Lung (tissue), 11 donors: ENCODE measurements at regions not wholly inside any gene's neighbourhood (a gene's known extent, or its start where the extent isn't known, plus 50 kb on each side); places are given as distances from the start of the nearest gene placed in this dataset.

Experiments used
- ATAC-seq: fragments of 200-7000 bp; cut with Tn5 transposase; one replicate; pipeline ENCODE4 v1.9.1; 2020; ENCODE audit warnings: moderate number of reproducible peaks; ENCODE audit not compliant: insufficient read depth, low FRiP score
- DNase-seq, 3 donors: peaks; one replicate each; pipeline ENCODE4 v3.0.0-alpha.2; 2013 to 2017
- H3K27ac ChIP-seq, 2 donors: one replicate each; pipeline ENCODE4 v1.5.1; 2013; ENCODE audit warnings: mild to moderate bottlenecking in 2 of 2, moderate library complexity in 2 of 2, control low read depth in 1 of 2, inconsistent platforms in 1 of 2, low read depth in 1 of 2, low read length in 1 of 2
- H3K27me3 ChIP-seq, 3 donors: one replicate each; pipeline ENCODE4 v1.5.1; 2013; ENCODE audit warnings: low read length in 2 of 3; ENCODE audit not compliant: control insufficient read depth in 3 of 3, insufficient read depth in 3 of 3
- H3K36me3 ChIP-seq, 4 donors: one replicate each; pipeline ENCODE4 v1.5.1; 2013; ENCODE audit warnings: low read length in 4 of 4, mild to moderate bottlenecking in 1 of 4, moderate library complexity in 1 of 4; ENCODE audit not compliant: control insufficient read depth in 4 of 4, insufficient read depth in 4 of 4
- H3K4me1 ChIP-seq, 5 donors: one replicate each; pipeline ENCODE4 v1.5.1; 2013; ENCODE audit warnings: low read length in 5 of 5, mild to moderate bottlenecking in 2 of 5, moderate library complexity in 1 of 5; ENCODE audit not compliant: control insufficient read depth in 5 of 5, insufficient read depth in 5 of 5
- H3K4me3 ChIP-seq: one replicate; pipeline ENCODE4 v1.5.1; 2013; ENCODE audit warnings: mild to moderate bottlenecking, control low read depth, moderate library complexity
- H3K9ac ChIP-seq, 2 donors: one replicate each; pipeline ENCODE4 v1.5.1; 2013; ENCODE audit warnings: low read length in 2 of 2, control low read depth in 1 of 2; ENCODE audit not compliant: insufficient read depth in 1 of 2
- H3K9me3 ChIP-seq, 4 donors: one replicate each; pipeline ENCODE4 v1.5.1; 2013; ENCODE audit warnings: low read length in 3 of 4, mild to moderate bottlenecking in 1 of 4, moderate library complexity in 1 of 4; ENCODE audit not compliant: control insufficient read depth in 4 of 4, insufficient read depth in 3 of 4
- WGBS, 2 donors: extraction: QIAGEN DNeasy Blood & Tissue Kit; methylation state at CpG; one replicate each; pipeline ENCODE4 v1.1.7; 2013; 5-methylcytosine and 5-hydroxymethylcytosine counted together
- TF ChIP-seq, protein P1 (sequence below): IDR thresholded peaks from 2 replicates; pipeline ENCODE4 v1.5.1; 2012; ENCODE audit warnings: mild to moderate bottlenecking; ENCODE audit errors: control extremely low read depth, extremely low read depth
- donor health status: control.
- donor health status: control.
- donor health status: Bipolar disorder and iron deficiency.
- donor health status: healthy.
- donor health status: DM: yes; HTN: yes; CAD: no.

DNA sequence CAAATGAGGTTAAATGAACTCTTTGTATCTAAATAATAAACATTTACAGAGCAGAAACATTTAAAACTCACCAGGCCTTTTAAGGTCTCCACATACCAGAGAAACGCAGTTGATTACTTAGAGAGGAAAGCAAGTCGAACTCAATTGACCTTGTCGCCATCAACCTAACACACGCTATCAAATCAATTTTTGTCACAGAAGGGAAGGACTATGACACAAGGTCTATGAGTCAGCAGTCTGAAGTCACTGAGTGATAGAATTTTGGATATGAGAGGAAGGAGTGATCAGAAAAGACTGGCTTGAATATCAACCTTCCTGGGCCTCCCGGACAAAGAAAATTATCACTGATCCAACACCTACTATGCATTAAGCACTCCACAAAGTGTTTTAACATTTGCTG lies 514.4 kb upstream of the ZNF385D start:
- H3K9me3 ChIP-seq: no peaks in the 10 kb centered on the region
- DNase-seq (peak in 1 of 3 donors; percentile 18), ATAC-seq (no peak)
- no peak overlapping the region for H3K27ac ChIP-seq
- H3K9ac ChIP-seq: no peak overlapping the region
- 76 to 80% methylated on average over 5 of the region's 5 CpGs for WGBS, 2 donors
- no peak overlapping the region for H3K4me3 ChIP-seq
- H3K36me3 ChIP-seq: no peaks in the 10 kb centered on the region
- H3K27me3 ChIP-seq: no peaks in the 10 kb centered on the region
- peaks cover 0 to 30% (median 6%) of the 10 kb centered on the region in 5 donors for H3K4me1 ChIP-seq
- TF ChIP-seq, protein P1, sequence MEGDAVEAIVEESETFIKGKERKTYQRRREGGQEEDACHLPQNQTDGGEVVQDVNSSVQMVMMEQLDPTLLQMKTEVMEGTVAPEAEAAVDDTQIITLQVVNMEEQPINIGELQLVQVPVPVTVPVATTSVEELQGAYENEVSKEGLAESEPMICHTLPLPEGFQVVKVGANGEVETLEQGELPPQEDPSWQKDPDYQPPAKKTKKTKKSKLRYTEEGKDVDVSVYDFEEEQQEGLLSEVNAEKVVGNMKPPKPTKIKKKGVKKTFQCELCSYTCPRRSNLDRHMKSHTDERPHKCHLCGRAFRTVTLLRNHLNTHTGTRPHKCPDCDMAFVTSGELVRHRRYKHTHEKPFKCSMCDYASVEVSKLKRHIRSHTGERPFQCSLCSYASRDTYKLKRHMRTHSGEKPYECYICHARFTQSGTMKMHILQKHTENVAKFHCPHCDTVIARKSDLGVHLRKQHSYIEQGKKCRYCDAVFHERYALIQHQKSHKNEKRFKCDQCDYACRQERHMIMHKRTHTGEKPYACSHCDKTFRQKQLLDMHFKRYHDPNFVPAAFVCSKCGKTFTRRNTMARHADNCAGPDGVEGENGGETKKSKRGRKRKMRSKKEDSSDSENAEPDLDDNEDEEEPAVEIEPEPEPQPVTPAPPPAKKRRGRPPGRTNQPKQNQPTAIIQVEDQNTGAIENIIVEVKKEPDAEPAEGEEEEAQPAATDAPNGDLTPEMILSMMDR: no peak

- TF ChIP-seq, protein P1: no peak
- DNase-seq: peak; percentile 70 to 93 (median 80)
- H3K4me3 ChIP-seq: no peak overlapping the region
- H3K27me3 ChIP-seq: no peaks in the 10 kb centered on the region
- no peak overlapping the region for H3K9ac ChIP-seq
- H3K9me3 ChIP-seq: no peaks in the 10 kb centered on the region
- ATAC-seq: no peak
- H3K36me3 ChIP-seq: no peaks in the 10 kb centered on the region
- peaks cover 0 to 13% (median 0%) of the 10 kb centered on the region in 5 donors for H3K4me1 ChIP-seq
- WGBS, 2 donors: 43 to 72% methylated on average over 2 of the region's 2 CpGs
- H3K27ac ChIP-seq: no peak overlapping the region
Measured at GRCh38 chr3:22269831-22270230, 518.8 kb upstream of the ZNF385D start.

DNA sequence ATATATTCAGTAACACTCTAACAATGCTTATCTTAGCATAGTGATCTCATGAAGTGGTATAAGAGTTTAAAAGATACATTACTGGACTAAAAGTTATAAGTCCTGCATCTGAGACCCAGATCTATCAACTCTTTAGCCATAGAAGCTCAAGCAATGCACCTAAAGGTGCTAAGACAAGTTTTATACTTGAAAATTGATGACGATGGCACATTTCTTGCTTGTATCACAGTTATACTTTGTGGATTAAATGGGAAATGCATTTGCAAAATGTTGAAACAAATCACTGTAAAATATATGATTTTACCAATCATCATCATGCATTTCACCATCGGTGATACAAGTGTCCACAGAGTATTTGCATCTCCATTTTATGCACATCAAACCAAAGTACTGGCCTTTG lies 525.3 kb upstream of the ZNF385D start:
- Histone ChIP-seq H3K9me3 (peaks cover 0 to 3% (median 0%) of the 10 kb centered on the region in 4 donors), H3K27me3 (no peaks in the 10 kb centered on the region), H3K36me3 (no peaks in the 10 kb centered on the region), H3K4me3 (no peak overlapping the region), H3K27ac (no peak overlapping the region), H3K4me1 (no peaks in the 10 kb centered on the region), H3K9ac (no peak overlapping the region)
- TF ChIP-seq, protein P1: no peak
- WGBS, 2 donors: 92 to 96% methylated on average over 2 of the region's 2 CpGs
- ATAC-seq (no peak), DNase-seq (no peak)

GRCh38 chr3:22284559-22284958 lies 533.5 kb upstream of the ZNF385D start:
- H3K9ac ChIP-seq: no peak overlapping the region
- DNase-seq: no peak
- H3K36me3 ChIP-seq: no peaks in the 10 kb centered on the region
- 86 to 92% methylated on average over 1 of the region's 1 CpG for WGBS, 2 donors
- TF ChIP-seq, protein P1: no peak
- no peaks in the 10 kb centered on the region for H3K4me1 ChIP-seq
- ATAC-seq: no peak
- H3K4me3 ChIP-seq: no peak overlapping the region
- H3K9me3 ChIP-seq: peaks cover 0 to 3% (median 2%) of the 10 kb centered on the region in 4 donors
- no peak overlapping the region for H3K27ac ChIP-seq
- no peaks in the 10 kb centered on the region for H3K27me3 ChIP-seq
